Eye (tissue), 1 donor: ENCODE measurements at regions not wholly inside any gene's neighbourhood (a gene's known extent, or its start where the extent isn't known, plus 50 kb on each side); places are given as distances from the start of the nearest gene placed in this dataset.
"Not testable (repeated sequence)": the region's sequence is repeated elsewhere in the genome, so short reads cannot be mapped to it uniquely, and the experiment has no call there.

Experiments
- DNase-seq: peaks from one replicate; pipeline ENCODE4 v3.0.0-alpha.2; 2015

DNA sequence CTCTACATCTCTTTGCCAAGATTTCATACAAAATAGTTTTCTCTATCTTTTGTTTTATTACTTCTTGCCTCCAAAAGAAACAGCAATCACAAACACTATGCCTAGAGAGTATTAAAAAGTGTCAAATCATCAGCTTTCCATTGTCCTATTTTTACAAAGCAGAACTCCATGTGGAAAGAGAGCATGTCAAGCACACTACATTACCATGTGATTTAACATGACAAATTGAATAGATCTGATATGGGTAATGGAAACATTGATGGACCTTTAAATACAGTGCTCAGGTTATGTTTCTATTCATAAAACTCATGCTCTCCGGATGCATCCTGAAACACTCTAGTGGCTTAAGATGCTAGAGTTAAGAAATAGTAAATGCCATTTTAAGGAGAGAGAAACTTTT lies 791.4 kb upstream of the CTNND2 start:
- DNase-seq: no peak

DNA sequence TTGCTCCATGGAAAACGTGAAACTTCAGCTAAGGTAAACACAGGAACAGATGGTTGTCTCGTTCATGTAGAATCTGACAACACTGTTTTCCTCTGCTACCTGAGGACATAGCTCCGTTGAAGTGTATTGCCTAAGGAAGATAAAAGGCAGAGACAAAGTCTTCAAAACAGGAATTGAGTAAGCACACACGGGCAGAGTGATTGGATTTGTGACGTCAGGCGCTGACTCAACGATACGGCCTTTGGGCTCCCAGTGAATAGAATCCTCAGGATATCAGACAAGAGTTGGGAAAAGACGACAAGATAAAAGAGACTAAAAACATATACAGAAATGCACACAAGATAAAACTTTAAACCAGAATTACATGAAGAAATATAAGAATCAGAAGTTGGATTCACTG lies 787.1 kb upstream of the CTNND2 start:
- no peak for DNase-seq

DNA sequence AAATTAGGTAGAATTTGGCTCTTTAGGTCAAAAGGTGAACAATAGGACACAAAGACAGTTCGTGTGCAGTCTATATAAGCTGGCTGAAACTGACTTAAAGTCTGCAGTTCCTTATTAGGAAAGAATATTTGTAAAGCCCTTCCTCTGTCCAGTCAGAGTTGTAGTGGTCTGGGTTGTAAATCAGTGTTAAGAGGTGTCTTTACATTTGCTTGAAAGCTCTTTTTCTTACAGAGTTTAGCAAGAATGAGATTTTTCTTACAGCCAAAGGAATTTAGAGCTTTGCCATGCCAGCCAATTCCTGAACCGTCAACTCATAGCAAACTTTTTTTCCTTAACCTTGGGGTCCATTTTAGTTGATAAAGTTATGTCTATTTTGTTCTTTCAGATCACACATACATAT lies 786.1 kb upstream of the CTNND2 start:
- DNase-seq: no peak

DNA sequence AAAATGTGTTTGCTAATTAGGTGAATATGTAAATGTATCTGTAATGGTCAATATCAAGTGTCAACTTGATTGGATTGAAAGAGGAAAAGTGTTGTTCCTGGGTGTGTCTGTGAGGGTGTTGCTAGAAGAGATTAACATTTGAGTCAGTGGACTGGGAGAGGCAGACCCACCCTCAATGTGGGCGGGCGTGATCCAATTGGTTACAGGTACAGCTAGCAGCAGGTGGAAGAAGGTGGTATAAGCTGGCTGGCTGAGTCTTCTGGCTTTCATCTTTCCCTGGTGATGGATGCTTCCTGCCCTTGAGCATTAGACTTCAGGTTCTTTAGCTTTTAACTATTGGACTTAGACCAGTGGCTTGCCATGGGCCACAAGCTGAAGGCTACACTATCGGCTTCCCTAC lies 779.0 kb upstream of the CTNND2 start:
- no peak for DNase-seq

DNA sequence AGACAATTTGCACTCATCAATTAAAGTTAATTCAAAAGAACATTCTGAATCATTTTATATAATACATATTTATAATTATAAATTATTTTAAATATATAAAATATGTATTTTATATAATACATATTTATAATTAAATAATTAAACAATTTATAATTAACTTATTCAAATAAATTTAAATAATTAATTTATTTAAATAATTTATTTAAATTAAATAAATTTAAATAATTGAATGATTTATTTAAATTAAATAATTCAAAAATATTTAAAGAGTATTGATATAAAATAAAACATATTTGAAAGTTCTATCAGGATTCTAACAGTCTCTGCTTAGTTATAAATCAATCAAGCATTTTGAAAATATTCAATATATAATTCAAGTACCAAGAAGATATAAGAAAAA lies 775.5 kb upstream of the CTNND2 start:
- no peak for DNase-seq

DNA sequence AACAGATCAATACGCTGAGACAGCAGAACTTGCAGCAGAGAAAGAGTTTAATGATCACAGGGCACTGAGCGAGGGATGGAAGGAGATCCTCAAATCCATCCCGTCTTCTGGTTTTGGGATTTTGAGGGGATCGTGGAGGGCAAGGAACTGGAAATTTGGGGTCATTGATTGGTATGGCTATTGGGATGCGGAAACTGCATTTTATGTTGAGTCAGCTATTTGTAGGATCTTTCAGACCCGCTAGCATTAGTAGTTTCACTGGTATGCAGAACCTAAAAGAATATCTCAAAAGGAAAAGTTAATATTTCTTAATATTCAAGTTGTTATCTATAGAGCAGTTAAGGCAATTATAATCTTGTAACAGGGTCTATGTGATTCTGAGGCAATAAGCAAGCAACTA lies 771.7 kb upstream of the CTNND2 start:
- DNase-seq: no peak

DNA sequence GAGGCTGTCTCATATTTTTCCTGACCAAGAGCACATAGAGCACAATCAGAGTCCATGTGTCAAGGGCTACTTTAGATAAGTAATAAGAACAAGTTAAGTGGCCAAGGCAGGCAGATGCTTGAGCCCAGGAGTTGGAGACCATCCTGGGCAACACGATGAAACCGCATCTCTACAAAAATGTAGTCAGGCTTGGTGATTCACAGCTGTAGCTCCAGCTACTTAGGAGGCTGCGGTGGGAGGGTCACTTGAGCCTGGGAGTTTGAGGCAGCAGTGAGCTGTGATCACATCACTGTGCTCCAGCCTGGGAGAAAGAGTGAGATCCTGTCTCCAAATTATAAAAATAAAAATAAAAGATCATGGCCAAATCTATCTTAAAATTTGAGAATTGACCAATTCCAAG lies 767.9 kb upstream of the CTNND2 start:
- DNase-seq: no peak

DNA sequence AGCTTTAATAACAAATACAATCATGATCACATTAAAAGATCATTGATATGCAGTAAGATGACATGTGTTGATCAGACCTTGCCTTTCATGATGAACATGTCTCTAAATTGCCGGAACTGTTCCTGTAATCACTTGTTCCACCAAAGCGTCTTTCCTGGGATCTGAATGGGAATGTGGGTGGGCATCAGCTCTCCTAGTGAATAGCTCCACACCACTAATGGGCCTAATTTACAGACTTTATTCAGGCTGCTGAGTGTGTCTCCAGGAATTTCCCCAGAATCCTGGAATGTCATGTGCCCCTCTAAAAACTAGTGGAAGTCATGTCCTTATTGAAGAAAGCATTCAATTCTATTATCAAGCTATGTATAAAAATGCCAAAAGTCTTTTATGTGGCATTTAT lies 765.1 kb upstream of the CTNND2 start:
- no peak for DNase-seq

DNA sequence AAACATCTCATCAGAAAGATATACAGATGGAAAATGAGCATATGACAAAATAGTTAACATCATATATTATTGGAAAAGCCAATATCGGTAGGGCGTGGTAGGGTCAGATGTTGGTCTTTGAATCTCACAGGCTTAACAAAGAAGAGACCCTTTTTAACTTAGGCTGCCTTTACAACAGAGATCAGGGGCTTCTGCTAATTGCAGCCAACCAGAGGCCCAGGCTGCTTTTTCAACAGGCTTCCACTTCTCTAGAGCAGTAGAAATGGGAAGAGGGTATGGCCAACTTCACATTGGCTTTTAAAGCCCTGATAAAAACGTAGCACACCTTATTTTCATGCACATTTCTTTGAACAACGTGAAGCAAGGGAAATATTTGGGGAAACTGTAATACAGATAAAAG lies 764.3 kb upstream of the CTNND2 start:
- no peak for DNase-seq

DNA sequence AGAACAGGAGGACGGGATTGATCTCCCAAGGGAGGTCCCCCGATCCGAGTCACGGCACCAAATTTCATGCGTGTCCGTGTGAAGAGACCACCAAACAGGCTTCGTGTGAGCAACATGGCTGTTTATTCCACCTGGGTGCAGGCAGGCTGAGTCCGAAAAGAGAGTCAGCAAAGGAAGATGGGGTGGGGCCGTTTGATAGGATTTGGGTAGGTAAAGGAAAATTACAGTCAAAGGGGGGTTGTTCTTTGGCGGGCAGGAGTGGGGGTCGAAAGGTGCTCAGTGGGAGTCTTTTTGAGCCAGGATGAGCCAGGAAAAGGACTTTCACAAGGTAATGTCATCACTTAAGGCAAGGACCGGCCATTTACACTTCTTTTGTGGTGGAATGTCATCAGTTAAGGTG lies 763.6 kb upstream of the CTNND2 start:
- DNase-seq: not testable (repeated sequence)

DNA sequence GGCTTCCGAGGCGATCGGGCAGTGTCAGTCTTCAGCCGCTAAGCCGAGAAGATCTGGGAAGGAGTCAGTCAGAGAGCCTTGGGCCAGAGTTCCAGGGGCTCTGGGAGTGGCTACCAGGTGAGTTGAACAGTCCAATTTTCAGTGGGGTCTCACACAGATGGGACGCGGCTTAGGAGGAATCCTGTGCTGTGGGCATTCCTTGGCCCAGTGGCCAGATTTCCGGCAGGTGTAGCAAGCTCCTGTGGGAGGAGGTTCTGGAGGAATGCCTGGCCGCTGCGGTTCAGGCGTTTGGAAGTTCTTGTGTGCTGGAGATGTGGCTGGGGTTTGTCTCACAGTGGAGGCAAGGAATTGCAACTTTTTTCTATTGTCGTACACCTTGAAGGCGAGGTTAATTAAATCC lies 761.5 kb upstream of the CTNND2 start:
- DNase-seq: not testable (repeated sequence)

DNA sequence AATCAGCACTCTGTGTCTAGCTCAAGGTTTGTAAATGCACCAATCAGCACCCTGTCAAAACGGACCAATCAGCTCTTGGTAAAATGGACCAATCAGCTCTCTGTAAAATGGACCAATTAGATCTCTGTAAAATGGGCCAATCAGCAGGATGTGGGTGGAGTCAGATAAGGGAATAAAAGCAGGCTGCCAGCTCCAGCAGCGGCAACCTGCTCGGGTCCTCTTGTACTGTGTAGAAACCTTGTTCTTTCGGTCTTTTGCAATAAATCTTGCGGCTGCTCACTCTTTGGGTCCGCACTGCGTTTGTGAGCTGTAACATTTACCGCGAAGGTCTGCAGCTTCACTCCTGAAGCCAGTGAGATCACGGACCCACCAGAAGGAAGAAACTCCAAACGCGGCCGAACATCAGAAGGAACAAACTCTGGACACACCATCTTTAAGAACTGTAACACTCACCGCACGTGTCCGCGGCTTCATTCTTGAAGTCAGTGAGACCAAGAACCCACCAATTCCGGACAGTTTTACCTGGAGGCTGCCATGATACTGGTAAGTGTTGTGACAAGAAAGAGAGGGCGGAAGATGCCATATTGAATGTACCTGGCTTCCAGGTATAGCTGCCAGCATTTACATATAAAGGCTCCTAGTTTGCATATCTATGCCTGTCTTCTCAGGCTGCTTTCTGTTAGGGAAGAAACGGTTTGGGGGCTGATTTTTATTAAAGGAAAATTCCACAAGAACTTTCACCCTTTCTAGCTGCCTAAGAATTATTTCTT lies 758.5 kb upstream of the CTNND2 start:
- no peak for DNase-seq

DNA sequence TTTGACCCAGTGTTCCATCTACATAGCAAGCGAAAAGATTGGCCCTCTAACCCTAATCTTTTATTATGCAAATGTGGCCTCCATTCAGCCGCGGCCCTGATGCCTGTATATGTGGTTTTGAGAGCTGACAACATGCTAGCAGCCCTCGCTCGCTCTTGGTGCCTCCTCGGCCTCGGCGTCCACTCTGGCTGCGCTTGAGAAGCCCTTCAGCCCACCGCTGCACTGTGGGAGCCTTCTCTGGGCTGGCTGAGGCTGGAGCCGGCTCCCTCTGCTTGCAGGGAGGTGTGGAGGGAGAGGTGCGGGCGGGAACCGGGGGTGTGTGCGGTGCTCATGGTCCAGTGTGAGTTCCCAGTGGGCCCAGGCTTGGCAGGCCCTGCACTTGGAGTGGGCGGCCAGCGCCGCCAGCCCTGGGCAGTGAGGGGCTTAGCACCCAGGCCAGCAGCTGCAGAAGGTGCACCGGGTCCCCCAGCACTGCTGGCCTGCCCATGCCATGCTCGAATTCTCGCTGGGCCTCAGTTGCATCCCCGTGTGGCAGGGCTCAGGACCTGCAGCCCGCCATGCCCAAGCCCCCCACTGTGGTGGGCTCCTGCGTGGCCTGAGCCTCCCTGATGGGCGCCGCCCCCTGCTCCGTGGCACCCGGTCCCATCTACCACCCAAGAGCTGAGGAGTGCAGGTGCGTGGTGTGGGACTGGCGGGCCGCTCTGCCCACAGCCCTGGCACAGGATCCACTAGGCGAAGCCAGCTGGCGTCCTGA lies 757.5 kb upstream of the CTNND2 start:
- DNase-seq: no peak

DNA sequence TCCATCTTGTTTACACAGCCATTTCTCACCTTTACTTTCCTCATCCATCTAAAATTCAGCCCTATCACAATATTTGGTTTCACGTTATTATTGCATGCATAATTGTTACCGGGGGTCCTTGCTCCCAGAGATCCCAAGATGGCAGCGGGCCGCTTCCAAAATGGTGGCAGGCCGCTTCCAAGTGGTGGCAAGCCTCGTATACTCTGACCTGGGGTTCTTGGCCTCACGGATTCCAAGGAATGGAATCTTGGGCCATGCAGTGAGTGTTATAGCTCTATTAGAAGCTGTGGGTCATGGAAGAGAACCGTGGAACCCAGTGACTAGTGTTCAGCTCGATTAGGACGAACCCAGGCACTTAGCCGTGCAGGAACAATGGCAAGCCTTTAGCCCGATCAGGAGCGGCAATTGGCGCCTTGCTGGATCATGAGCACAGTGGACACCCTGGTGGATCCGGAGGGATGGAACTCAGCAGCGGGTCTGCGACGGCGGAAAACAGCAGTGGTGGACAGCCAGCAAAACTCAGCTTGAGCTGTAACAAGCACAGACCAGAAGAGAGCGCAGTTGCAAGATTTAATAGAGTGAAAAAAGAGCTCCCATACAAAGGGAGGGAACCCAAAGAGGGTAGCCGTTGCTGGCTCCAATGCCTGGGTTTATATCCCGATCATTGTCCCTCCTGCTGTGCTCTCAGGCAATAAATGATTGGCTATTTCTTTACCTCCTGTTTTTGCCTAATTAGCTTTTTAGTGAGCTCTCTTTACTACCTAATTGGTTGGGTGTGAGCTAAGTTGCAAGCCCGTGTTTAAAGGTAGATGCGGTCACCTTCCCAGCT lies 756.2 kb upstream of the CTNND2 start:
- not testable (repeated sequence) for DNase-seq

DNA sequence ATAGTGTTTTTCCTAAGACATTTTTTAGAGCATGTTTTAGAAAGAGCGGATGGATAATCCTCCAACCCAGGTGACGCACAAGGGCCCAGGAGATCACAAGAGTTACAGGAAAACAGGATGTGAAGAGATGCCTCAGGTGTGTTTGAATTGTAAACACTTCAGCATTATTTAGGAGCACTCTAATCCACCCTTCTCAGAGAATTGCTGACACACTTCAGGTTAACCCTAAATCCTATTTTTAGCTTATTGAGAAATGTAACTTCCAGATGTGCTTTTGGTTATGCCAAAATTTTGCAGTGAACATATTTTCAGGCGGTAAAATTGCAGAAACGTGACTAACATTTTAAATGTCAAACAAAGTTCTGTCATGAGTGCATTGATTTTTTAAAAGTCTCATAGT lies 755.4 kb upstream of the CTNND2 start:
- DNase-seq: no peak

DNA sequence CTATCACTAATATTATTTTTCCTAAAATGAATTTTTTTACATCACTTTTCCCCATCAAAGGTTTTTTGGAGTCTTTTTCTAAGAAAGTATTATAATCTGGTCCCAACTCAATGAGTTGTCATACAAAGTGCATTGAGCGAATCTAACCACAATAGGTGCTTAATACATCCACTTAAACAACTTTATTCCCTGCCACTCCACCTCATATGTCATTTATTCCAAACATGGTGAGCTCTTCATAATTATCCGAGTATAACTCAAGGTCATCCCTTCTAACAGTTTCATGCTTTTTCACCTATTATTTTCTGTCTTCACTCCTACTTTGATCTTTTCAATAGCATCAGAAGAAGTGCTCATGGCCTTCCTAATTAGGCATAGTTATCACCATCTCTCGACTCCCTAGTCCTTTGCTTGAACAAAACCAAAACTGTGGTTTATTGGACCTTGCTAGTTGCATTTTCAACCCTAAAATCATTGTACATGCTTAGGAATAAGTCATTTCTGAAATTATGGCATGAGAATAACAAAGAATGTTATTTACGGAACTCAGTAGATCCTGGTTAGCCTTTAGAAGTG lies 754.7 kb upstream of the CTNND2 start:
- no peak for DNase-seq

DNA sequence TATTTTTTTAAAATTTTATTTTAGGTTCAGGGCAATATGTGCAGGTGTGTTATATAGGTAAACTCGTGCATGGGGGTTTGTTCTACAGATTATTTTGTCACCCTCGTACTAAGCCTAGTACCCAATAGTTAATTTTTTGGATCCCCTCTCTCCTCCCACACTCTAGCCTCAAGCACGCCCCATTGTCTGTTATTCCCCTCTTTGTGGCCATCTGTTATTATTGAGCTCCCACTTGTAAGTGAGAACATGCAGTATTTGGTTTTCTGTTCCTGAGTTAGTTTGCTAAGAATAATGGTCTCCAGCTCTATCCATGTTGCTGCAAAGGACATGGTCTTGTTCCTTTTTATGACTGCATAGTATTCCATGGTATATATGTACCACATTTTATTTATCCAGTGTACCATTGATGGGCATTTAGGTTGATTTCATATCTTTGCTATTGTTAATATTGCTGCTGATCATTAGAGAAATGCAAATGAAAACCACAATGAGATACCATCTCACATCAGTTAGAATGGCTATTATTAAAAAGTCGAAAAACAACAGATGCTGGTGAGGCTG lies 753.7 kb upstream of the CTNND2 start:
- DNase-seq: not testable (repeated sequence)

DNA sequence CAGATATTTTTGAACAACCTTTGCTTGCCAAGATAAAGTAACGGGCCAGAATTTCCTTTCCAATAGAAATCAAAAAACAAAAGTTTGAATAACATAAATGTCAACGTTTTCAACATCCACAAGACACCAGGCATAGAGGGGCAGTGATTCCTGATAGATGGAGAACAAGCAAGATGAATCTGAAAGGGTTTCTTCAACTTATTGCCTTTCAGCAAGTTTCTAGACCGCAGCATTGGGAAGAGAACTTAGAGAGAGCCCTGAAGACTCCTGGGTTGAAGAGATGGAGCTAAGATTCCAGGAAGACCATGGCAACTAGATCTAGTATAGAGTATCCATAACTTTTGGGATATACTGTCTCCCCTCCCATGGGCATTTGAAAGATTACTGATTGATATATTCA lies 751.4 kb upstream of the CTNND2 start:
- DNase-seq: no peak

DNA sequence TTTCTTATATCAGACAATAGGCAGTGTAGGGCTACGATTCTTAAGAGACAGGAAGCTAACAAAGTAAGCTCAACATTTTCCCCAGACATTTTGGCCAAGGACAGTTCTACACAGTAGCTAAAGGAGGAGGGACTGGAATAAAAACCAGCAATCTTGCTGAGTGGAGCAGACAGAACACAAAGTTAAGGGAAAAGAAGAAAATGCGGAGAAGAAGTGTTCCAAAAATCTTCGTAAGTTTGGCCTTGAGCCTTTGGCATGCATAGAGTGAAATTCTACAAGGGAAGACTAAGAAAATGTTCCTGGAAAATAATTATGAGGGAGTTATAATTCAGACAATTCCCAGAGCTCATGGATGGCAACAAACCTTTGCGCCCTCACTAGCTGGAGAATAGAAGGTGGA lies 748.0 kb upstream of the CTNND2 start:
- no peak for DNase-seq

DNA sequence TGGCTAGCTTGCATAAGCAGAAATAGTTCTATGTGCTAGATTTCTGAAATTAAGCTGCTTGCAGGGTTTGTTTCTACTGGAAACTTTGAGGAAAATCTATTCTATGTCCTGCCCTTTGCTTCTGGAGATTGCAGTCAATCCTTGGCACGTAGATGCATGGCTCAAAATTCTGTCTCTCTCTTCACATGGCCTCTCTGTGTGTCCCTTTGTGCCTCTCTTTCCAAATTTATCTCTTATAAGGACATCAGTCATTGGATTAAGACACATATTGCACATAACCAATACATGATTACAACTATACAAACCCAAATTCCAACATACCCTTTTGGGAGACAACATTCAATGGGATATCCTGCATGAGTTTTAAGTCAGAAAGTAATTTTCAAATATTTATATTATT lies 744.3 kb upstream of the CTNND2 start:
- no peak for DNase-seq

DNA sequence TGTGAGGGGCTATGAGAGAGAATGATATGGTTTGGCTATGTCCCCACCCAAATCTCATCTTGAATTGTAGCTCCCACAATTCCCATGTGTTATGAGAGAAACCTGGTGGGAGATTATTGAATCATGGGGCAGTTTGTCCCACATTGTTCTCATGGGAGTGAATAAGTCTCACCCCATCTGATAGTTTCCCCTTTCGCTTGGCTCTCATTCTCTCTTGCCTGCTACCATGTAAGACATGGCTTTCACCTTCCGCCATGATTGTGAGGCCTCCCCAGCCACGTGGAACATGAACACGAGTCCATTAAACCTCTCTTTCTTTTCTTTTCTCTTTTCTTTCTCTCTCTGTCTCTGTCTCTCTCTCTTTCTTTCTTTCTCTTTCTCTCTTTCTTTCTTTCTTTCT lies 743.4 kb upstream of the CTNND2 start:
- no peak for DNase-seq

DNA sequence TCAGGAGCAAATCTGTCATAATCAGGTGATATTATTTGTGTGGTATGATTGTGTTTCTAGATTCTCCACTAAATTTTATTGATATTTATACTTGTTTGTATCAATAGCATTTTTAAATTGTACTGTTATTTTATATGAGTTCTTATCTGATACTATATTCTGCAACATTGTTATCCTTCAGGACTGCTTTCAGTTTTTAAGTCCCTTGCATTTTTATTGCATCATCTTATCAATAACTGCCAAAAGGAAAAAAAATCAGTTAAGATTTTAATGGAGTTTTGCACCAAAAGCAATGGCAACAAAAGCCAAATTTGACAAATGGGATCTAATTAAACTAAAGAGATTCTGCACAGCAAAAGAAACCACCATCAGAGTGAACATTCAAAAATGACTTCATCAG lies 741.3 kb upstream of the CTNND2 start:
- no peak for DNase-seq

DNA sequence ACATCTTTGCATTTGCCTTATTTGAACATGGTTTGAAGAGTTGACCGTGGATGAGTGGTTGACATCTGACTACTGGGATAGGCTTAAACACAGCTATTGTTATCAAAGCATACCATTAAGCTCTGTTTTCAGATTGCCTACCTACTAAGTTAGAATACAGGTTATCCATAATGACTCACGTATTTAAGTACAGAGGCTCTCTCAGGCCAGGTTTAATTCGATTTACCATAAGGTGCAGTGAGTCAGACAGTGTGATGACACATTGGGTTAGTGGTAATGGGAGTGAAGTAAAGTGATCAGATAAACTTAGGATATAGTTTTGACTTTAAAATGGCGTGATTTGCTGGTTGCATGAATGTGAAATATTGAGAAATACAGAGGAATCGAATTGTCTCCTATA lies 732.0 kb upstream of the CTNND2 start:
- no peak for DNase-seq
